Muscle layer of colon (tissue), 2 donors: ENCODE measurements at regions not wholly inside any gene's neighbourhood (a gene's known extent, or its start where the extent isn't known, plus 50 kb on each side); places are given as distances from the start of the nearest gene placed in this dataset.

Experiments used
- H3K27ac ChIP-seq: one replicate; pipeline ENCODE4 v1.7.0; 2013; ENCODE audit warnings: low read depth, mild to moderate bottlenecking, low read length, moderate library complexity
- H3K27me3 ChIP-seq, 2 donors: one replicate each; pipeline ENCODE4 v1.7.0; 2013; ENCODE audit warnings: low read length in 2 of 2, mild to moderate bottlenecking in 2 of 2; ENCODE audit not compliant: insufficient read depth in 2 of 2, control insufficient read depth in 1 of 2
- H3K36me3 ChIP-seq: one replicate; pipeline ENCODE4 v1.7.0; 2013; ENCODE audit warnings: mild to moderate bottlenecking, low read length; ENCODE audit not compliant: insufficient read depth
- H3K4me1 ChIP-seq: one replicate; pipeline ENCODE4 v1.7.0; 2013; ENCODE audit warnings: mild to moderate bottlenecking, low read length; ENCODE audit not compliant: insufficient read depth
- H3K4me3 ChIP-seq, 2 donors: one replicate each; pipeline ENCODE4 v1.7.0; 2013; ENCODE audit warnings: low read length in 2 of 2, low read depth in 1 of 2, mild to moderate bottlenecking in 1 of 2, moderate library complexity in 1 of 2
- H3K9ac ChIP-seq: one replicate; pipeline ENCODE4 v1.7.0; 2013; ENCODE audit warnings: low read length
- H3K9me3 ChIP-seq: one replicate; pipeline ENCODE4 v1.7.0; 2013; ENCODE audit warnings: mild to moderate bottlenecking, low read length
- donor health status: abdominal sarcoma.
- donor health status: Adenocarcinoma of cecum.

DNA sequence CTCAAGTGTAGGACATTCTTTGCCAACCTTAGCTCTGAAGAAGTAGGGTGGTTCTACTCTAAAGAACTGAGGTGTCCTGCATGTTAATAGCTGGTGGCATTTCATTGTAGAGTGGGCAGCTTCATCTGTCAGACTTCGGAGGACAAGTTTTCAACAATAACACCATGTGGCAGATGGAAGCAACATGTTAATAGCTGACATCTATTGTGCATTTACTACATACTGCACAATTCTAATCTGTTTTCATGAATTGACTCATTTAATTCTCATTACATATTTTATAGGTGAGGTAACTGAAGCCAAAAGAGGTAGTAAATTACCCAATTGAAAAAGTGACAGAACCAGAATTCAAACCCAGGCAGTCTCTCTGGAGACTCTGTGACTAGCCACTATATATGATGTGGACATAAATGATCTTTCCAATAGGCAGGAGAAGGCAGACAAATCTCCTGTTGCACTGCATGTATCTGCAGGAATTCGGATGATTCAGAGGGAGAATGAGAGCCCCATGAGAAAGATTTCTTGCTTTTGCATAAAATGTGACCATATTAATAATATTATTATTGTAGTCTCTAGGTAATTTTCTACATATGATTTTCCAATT is 137.2 kb upstream of the E2F7 start:
- no peaks in the 10 kb centered on the region for H3K27me3 ChIP-seq
- H3K9ac ChIP-seq = no peak overlapping the region
- no peak overlapping the region for H3K27ac ChIP-seq
- H3K9me3 ChIP-seq = no peaks in the 10 kb centered on the region
- no peak overlapping the region for H3K4me3 ChIP-seq
- no peaks in the 10 kb centered on the region for H3K4me1 ChIP-seq
- no peaks in the 10 kb centered on the region for H3K36me3 ChIP-seq

DNA sequence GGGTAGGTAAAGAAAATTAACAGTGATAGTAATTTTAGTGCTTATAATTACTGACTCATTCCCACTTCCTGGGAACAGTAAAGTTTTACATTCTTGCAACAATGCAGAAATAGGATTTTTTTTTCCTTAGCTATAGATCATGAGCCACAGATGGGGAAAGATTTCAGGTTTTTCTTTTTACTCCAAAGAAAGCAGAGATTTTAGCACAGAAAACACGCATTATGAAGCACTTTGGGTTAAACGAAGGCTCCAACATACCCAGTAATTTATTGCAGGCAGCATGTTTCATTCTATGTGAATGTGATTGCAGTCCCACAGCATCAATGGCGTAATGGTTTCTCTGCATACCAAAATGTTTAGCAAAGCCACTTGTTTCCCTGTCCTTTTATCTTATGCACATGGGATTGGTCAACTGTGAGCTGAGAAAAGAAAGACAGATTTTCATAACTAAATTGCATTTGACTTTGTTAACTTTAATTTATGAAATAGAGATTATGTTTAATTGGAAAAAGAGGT is 124.6 kb upstream of the E2F7 start:
- Histone ChIP-seq H3K4me1 (no peaks in the 10 kb centered on the region), H3K9ac (no peak overlapping the region), H3K27me3 (no peaks in the 10 kb centered on the region), H3K4me3 (no peak overlapping the region), H3K36me3 (no peaks in the 10 kb centered on the region), H3K9me3 (no peaks in the 10 kb centered on the region), H3K27ac (no peak overlapping the region)

DNA sequence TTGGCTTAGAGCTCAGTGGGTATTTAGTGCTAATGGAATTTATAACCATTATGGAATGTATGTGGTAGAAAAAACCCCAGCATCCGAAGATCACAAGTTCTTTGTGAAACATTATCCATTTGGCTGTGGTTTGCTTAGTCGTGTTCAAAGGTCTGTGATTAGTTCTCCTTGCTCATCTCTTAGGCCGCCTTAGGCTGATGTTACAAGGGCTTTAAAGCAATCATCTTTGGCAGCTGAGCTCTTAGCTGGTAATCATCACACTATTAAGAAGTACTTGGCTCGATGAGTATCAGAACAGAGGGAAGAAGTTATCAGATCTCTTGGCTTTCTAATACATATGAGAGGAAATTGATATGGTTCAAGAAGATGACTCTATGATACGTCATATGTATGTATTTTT is 124.1 kb upstream of the E2F7 start:
- Histone ChIP-seq H3K27me3 (no peaks in the 10 kb centered on the region), H3K4me1 (no peaks in the 10 kb centered on the region), H3K27ac (no peak overlapping the region), H3K9ac (no peak overlapping the region), H3K36me3 (no peaks in the 10 kb centered on the region), H3K9me3 (no peaks in the 10 kb centered on the region), H3K4me3 (no peak overlapping the region)

DNA sequence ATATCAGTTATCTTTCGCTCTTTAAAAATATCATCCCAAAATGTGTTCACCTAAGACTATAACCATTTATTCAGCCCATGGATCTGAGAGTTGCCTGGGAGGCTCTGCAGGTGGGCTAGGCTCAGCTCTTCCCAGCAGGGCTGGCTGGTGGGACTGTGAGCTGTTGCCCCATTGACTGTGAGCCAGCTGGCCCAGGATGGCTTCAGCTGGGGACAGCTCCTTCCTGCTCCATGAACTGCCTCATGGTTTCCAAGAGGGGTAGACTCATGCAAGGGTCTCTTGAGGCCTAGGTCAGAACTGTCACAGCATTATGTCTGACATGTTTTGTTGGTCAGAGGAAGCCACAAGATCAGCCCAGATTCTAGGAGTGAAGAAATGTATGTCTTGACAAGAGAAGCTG is 114.1 kb upstream of the E2F7 start:
- H3K9me3 ChIP-seq = no peaks in the 10 kb centered on the region

DNA sequence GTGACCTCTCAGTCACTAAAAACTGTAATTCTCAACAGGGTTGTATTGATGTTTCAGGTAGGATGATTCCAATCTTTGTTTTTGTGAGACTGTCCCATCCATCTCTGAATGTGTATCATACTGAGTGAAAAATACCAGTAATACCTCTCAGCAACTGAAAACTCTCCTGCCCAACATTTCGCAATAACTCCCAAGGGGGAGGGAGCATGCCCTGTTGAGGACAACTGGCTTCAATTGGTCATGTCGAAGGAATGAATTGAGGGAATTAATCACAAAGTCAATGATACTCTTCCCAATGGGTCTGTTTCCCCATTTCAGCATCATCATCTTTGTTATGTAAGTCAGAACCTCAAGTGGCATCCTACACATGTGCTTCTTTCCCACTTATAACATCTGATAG is 102.4 kb upstream of the E2F7 start:
- Histone ChIP-seq H3K4me3 (no peak overlapping the region), H3K27ac (no peak overlapping the region), H3K27me3 (no peaks in the 10 kb centered on the region), H3K36me3 (no peaks in the 10 kb centered on the region), H3K4me1 (no peaks in the 10 kb centered on the region), H3K9me3 (no peaks in the 10 kb centered on the region), H3K9ac (no peak overlapping the region)

More for the DNA sequence above, 114.1 kb upstream of the E2F7 start:
- H3K4me1 ChIP-seq = no peaks in the 10 kb centered on the region
- H3K36me3 ChIP-seq = no peaks in the 10 kb centered on the region
- H3K27ac ChIP-seq = no peak overlapping the region
- H3K27me3 ChIP-seq = no peaks in the 10 kb centered on the region
- no peak overlapping the region for H3K9ac ChIP-seq
- no peak overlapping the region for H3K4me3 ChIP-seq

DNA sequence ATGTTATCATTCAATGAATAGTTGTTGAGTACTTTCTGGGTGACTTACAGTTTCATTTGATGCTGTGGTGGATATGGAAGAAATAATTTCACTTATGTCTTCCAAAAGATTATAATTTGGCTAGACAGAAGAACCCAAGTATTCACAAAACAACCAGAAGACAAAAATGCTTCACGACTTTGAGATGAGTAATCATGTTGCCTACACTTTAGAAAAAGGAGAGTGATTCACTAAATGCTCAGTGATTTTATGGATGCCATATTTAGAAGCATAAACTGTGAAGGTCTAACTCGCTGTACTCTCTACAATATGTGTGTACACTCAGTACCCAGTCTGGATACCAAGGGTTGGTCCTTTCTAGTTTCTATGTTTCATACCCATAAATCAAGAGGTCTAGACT is 101.3 kb upstream of the E2F7 start:
- Histone ChIP-seq H3K27me3 (no peaks in the 10 kb centered on the region), H3K27ac (no peak overlapping the region), H3K4me1 (no peaks in the 10 kb centered on the region), H3K9ac (no peak overlapping the region), H3K9me3 (no peaks in the 10 kb centered on the region), H3K36me3 (no peaks in the 10 kb centered on the region), H3K4me3 (no peak overlapping the region)

DNA sequence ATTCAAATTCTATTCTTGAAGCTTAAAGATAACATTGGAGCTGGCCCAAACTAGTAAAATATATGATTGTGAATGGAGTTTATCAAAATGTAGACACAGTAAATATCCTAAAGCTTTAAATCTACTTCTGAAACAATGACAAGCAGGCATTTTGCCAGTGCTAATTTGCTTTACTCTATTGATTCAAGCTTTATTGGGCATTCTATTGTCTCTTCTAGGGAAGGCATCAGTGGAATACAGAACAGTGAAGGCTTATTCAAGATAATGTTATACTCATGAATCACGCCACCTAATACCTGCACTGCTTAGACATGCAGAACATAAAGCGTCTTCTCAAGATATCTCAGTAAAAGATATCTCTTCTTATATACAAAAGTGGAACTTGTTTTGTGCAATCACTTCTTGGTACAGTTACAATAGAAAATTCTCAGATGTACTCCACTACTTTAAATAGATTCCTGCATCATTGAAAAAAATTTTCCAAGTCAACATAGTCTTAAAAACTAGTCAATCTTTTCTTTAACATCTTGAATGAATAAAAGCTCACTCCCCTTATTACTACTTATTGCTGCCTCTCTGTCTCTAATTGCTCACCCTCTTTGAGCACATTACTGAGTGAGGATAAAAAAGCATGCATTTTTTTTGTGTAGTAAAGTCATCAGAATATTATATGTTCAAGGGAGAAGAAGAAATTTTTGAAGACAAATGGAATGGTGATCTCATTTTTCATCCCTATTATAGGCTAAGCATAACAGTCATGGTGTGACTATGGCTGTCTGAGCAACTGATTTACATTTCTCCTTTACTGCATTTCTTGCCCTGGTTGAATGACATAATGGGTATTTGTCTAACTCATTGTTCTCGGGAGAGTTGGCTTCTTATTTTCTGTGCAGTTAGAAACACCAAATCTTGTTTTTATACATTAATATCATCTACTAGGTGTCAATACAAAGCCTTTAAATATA is 98.0 kb upstream of the E2F7 start:
- no peak overlapping the region for H3K27ac ChIP-seq
- H3K4me1 ChIP-seq = no peaks in the 10 kb centered on the region
- no peak overlapping the region for H3K4me3 ChIP-seq
- no peaks in the 10 kb centered on the region for H3K36me3 ChIP-seq
- H3K9ac ChIP-seq = no peak overlapping the region
- no peaks in the 10 kb centered on the region for H3K27me3 ChIP-seq
- H3K9me3 ChIP-seq = no peaks in the 10 kb centered on the region

DNA sequence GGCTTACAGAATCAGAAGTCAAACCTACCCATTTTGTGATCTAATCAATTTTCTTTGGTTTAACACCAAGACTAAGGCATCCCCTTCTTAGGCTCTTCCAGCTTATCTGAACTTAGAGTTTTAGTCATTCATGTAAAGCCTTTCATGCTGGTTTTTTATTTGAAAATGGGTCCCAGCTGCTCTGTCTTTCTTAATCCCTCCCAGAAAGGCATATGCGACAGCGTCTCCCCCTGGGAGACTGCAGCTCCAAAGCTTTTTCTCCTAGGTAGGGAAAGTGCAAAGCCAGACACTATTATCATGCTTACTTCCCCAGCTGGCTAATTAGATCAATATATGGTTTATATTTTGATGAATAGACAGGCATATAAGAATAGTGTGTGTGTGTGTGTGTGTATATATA is 96.6 kb upstream of the E2F7 start:
- H3K4me1 ChIP-seq = no peaks in the 10 kb centered on the region
- H3K27ac ChIP-seq = no peak overlapping the region
- H3K9me3 ChIP-seq = no peaks in the 10 kb centered on the region
- H3K36me3 ChIP-seq = no peaks in the 10 kb centered on the region
- H3K9ac ChIP-seq = no peak overlapping the region
- no peaks in the 10 kb centered on the region for H3K27me3 ChIP-seq
- H3K4me3 ChIP-seq = no peak overlapping the region

DNA sequence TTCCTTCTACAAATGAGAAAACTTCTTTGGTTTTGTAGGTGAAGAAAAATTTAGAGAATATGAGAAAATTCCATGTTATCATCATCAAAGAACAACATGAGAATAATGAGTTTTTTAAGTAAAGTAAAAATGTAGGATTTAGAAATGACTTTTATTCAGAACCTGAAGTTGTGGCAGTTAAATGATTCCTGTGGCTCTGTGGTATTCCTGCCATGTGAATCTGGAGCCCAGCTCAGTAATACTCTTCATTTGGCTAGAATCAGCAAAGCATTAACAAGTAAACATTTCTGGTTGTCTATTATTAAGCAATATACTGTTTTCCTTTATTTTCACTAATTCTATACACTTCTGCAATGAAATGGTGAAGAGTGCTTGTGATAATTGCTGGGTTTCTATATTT is 95.6 kb upstream of the E2F7 start:
- no peaks in the 10 kb centered on the region for H3K27me3 ChIP-seq
- no peak overlapping the region for H3K27ac ChIP-seq
- H3K4me3 ChIP-seq = no peak overlapping the region
- H3K36me3 ChIP-seq = no peaks in the 10 kb centered on the region
- no peaks in the 10 kb centered on the region for H3K4me1 ChIP-seq
- no peak overlapping the region for H3K9ac ChIP-seq
- H3K9me3 ChIP-seq = no peaks in the 10 kb centered on the region

DNA sequence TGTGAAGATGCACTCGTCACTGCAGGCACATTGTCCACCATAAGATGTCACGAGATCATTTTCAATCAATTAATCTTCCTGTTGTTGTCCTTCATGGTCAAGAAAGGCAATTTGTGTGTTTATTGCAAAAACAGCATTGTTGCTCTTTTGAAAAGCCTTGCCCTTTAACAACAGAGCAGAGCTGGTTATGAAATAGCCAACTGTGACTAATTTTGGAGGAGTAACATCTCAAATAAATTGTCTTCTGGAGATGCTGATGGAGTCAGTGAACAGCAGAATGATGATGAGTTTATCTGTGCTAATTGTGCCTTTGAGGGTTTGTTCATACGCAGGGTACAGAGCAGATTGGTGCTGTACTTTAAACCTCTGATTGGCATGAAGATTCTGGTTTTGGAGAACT is 88.3 kb upstream of the E2F7 start:
- H3K36me3 ChIP-seq = no peaks in the 10 kb centered on the region
- H3K27me3 ChIP-seq = no peaks in the 10 kb centered on the region
- H3K27ac ChIP-seq = no peak overlapping the region
- H3K9ac ChIP-seq = no peak overlapping the region
- H3K4me3 ChIP-seq = no peak overlapping the region
- no peaks in the 10 kb centered on the region for H3K4me1 ChIP-seq
- no peaks in the 10 kb centered on the region for H3K9me3 ChIP-seq

DNA sequence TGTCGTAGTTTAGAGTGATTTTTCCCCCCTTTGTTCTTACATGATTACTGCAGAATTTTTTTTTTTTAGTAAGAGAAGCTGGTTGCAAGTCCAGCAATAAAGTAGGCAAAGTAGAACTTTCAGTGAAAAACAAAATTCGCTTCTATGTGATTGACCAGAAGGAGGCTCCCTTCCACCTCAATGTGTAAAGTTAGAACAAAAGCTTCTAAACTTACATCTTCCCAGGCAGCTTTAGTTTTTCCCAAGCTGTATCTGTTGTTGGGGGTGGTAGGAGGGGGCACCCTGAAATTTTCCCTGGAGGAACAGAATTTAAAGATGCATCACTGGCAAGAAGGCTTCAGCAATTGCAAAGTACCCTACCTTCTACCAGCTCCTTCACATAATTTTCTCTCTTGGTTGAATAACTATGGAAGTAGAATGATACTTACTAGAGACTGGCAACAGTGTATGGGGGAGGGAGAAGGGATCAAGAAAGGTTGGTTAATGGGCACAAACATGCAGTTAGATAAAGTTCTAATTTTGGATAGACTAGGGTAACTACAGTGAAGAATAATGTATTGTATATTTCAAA is 87.3 kb upstream of the E2F7 start:
- H3K4me3 ChIP-seq = no peak overlapping the region
- H3K27ac ChIP-seq = no peak overlapping the region
- no peaks in the 10 kb centered on the region for H3K36me3 ChIP-seq
- no peaks in the 10 kb centered on the region for H3K9me3 ChIP-seq
- H3K4me1 ChIP-seq = no peaks in the 10 kb centered on the region
- H3K27me3 ChIP-seq = no peaks in the 10 kb centered on the region
- no peak overlapping the region for H3K9ac ChIP-seq
